Heart right ventricle (tissue), 16 donors: ENCODE measurements at regions not wholly inside any gene's neighbourhood (a gene's known extent, or its start where the extent isn't known, plus 50 kb on each side); places are given as distances from the start of the nearest gene placed in this dataset.

ENCODE experiments used
- ATAC-seq, 8 donors: fragments of 200-7000 bp; cut with Tn5 transposase; one replicate each; pipeline ENCODE4 v1.9.1; 2020; ENCODE audit warnings: mild to moderate bottlenecking in 8 of 8, moderate library complexity in 8 of 8, moderate number of reproducible peaks in 1 of 8
- DNase-seq, 2 donors: peaks; one replicate each; pipeline ENCODE4 v3.0.0-alpha.2; 2020
- H3K27ac ChIP-seq, 10 donors: fragments of 200-600 bp; sonication (generic) in 2 of 10; one replicate each; pipeline versions ENCODE4 v1.5.0 to v1.8.0; 2020 to 2022; ENCODE audit warnings: mild to moderate bottlenecking in 3 of 10
- H3K27me3 ChIP-seq, 7 donors: fragments of 200-600 bp; one replicate each; pipeline ENCODE4 v1.8.0; 2021 to 2022; ENCODE audit warnings: mild to moderate bottlenecking in 2 of 7
- H3K36me3 ChIP-seq, 9 donors: fragments of 200-600 bp; sonication (generic) in 1 of 9; one replicate each; pipeline versions ENCODE4 v1.5.0 to v1.8.0; 2020 to 2022; ENCODE audit warnings: mild to moderate bottlenecking in 2 of 9
- H3K4me1 ChIP-seq, 9 donors: fragments of 200-600 bp; sonication (generic) in 1 of 9; one replicate each; pipeline versions ENCODE4 v1.5.0 to v1.8.0; 2020 to 2022; ENCODE audit warnings: mild to moderate bottlenecking in 4 of 9
- H3K4me3 ChIP-seq, 10 donors: fragments of 200-600 bp; sonication (generic) in 2 of 10; one replicate each; pipeline versions ENCODE4 v1.5.0 to v1.8.0; 2020 to 2022; ENCODE audit warnings: mild to moderate bottlenecking in 7 of 10, moderate library complexity in 2 of 10
- H3K9me3 ChIP-seq, 11 donors: fragments of 200-600 bp in 10 of 11; sonication (generic) in 2 of 11; one replicate each; pipeline versions ENCODE4 v1.5.0 to v1.8.0; 2013 to 2022; ENCODE audit warnings: mild to moderate bottlenecking in 2 of 11, control low read depth in 1 of 11, moderate library complexity in 1 of 11
- CTCF ChIP-seq, 9 donors: fragments of 200-600 bp; sonication (generic) in 2 of 9; IDR thresholded peaks; one replicate each; pipeline versions ENCODE4 v1.5.0 to v1.8.0; 2021 to 2022; ENCODE audit warnings: antibody characterized with exemption in 9 of 9, mild to moderate bottlenecking in 5 of 9, moderate library complexity in 1 of 9
- WGBS, 2 donors: extraction: QIAGEN DNeasy Blood & Tissue Kit; methylation state at CpG; one replicate each; pipeline ENCODE4 v1.1.7; 2013; ENCODE audit warnings: inconsistent platforms in 1 of 2; 5-methylcytosine and 5-hydroxymethylcytosine counted together
- intact Hi-C, 10 donors: fragments of 100-400 bp; cut with DNase I; formaldehyde crosslinking; loops; one replicate each; pipeline versions ENCODE4 v1.11.1 to v1.14.2; 2022
- donor health status: Arrhythmogenic right ventricular cardiomyopathy.
- donor health status: ischemic (EF 13 %, LVEDD 7.1; RV severe dilation, severe dysfunction).
- donor health status: healthy with polysubstance abuse.
- donor health status: DM: no; HTN: yes; CAD: no.
- donor health status: DM: no; HTN: no; CAD: no.
- donor health status: ischemic (EF 25% LVEDD 6.9; RV normal size, moderate dysfunction).
- donor health status: ischemic (EF 25% LVEDD 5.7; RV mildly dilated, moderate dysfunction).
- donor health status: healthy.
- donor health status: DM: yes; HTN: yes; CAD: no.
- donor health status: Ischemic cardiomyopathy.
- donor health status: ischemic (EF 35%, LVEDD 5.7; RV mildly dilated, moderate dysfunction).
- donor health status: nonischemic (EF 11% LVEDD 7.7; RV severe dilation, severe dysfunction).
- donor health status: DM: yes; HTN: yes; CAD: no.
- donor health status: PGD.
- donor health status: ischemic (EF 29% LVEDD 5.4; RV normal size, mild dysfunction).
- donor health status: nonischemic (EF 23%, LVEDD 6.1; RV moderate dilation, normal function).

GRCh38 chr13:63880705-63881104 lies 2465.1 kb upstream of the PCDH20 start:
- H3K4me3 ChIP-seq: no peak overlapping the region
- H3K27me3 ChIP-seq: no peaks in the 10 kb centered on the region
- no peaks in the 10 kb centered on the region for H3K4me1 ChIP-seq
- no peak for TF ChIP-seq CTCF (IDR thresholded peaks at IDR 0.05)
- H3K36me3 ChIP-seq: no peaks in the 10 kb centered on the region
- WGBS, 2 donors: 63 to 65% methylated on average over 3 of the region's 3 CpGs
- H3K9me3 ChIP-seq: peaks cover 0 to 55% (median 0%) of the 10 kb centered on the region in 11 donors
- DNase-seq (no peak), ATAC-seq (no peak)
- no peak overlapping the region for H3K27ac ChIP-seq
- intact Hi-C loops: no loop called here

GRCh38 chr13:63873936-63874335 lies 2458.3 kb upstream of the PCDH20 start:
- intact Hi-C loops: no loop called here
- Histone ChIP-seq H3K36me3 (no peaks in the 10 kb centered on the region), H3K27ac (no peak overlapping the region), H3K9me3 (peaks cover 0 to 50% (median 0%) of the 10 kb centered on the region in 11 donors), H3K4me1 (no peaks in the 10 kb centered on the region), H3K4me3 (no peak overlapping the region), H3K27me3 (no peaks in the 10 kb centered on the region)
- TF ChIP-seq CTCF (IDR thresholded peaks at IDR 0.05): no peak
- no peak for ATAC-seq
- 74 to 78% methylated on average over 5 of the region's 5 CpGs for WGBS, 2 donors
- DNase-seq: no peak

GRCh38 chr13:63864171-63864902 lies 2448.7 kb upstream of the PCDH20 start:
- intact Hi-C loops: no loop called here
- DNase-seq: no peak

GRCh38 chr13:63855457-63856118 lies 2439.9 kb upstream of the PCDH20 start:
- ATAC-seq (no peak), DNase-seq (no peak)
- TF ChIP-seq CTCF (IDR thresholded peaks at IDR 0.05): no peak
- intact Hi-C loops: no loop called here
- Histone ChIP-seq H3K4me3 (no peak overlapping the region), H3K27ac (no peak overlapping the region), H3K27me3 (no peaks in the 10 kb centered on the region), H3K4me1 (no peaks in the 10 kb centered on the region), H3K9me3 (peaks cover 0 to 12% (median 0%) of the 10 kb centered on the region in 11 donors), H3K36me3 (no peaks in the 10 kb centered on the region)
- WGBS, 2 donors: 67 to 73% methylated on average over 7 of the region's 7 CpGs

More at GRCh38 chr13:63864171-63864902, 2448.7 kb upstream of the PCDH20 start:
- no peak overlapping the region for H3K4me3 ChIP-seq
- H3K27me3 ChIP-seq: no peaks in the 10 kb centered on the region
- no peak overlapping the region for H3K27ac ChIP-seq
- H3K36me3 ChIP-seq: no peaks in the 10 kb centered on the region
- peaks cover 0 to 42% (median 0%) of the 10 kb centered on the region in 11 donors for H3K9me3 ChIP-seq
- no peak for TF ChIP-seq CTCF (IDR thresholded peaks at IDR 0.05)
- ATAC-seq: no peak
- 72 to 77% methylated on average over 3 of the region's 3 CpGs for WGBS, 2 donors
- H3K4me1 ChIP-seq: no peaks in the 10 kb centered on the region
